ENCODE measurements at regions not wholly inside any gene's neighbourhood (a gene's known extent, or its start where the extent isn't known, plus 50 kb on each side); places are given as distances from the start of the nearest gene placed in this dataset.

DNA sequence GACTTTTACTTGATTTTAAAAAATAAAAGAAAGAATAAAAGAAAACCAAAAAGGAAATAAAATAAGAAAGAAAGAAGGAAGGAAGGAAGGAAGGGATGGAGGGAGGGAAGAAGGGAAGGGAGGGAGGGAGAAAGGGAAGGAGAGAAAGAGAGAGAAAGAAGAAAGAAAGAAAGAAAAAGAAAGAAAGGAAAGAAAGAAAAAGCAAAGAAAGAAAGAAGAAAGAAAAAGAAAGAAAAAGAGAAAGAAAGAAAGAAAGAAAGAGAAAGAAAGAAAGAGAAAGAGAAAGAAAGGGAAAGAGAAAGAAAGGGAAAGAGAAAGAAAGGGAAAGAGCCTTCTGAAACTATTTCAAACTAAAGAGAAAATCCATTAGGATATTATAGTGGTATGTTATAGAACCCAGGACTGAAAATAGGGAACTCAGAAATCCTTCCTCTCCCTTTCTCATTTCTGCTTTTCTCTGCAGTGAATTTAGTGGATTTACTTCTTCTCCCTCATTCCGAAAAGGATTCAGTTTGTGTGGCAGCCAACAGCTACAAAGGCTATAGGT lies 414.7 kb upstream of the CCNG1 start:
- no peak for DNase-seq (ENCODE audit: insufficient read length, low spot score)
- TF ChIP-seq, protein P1, sequence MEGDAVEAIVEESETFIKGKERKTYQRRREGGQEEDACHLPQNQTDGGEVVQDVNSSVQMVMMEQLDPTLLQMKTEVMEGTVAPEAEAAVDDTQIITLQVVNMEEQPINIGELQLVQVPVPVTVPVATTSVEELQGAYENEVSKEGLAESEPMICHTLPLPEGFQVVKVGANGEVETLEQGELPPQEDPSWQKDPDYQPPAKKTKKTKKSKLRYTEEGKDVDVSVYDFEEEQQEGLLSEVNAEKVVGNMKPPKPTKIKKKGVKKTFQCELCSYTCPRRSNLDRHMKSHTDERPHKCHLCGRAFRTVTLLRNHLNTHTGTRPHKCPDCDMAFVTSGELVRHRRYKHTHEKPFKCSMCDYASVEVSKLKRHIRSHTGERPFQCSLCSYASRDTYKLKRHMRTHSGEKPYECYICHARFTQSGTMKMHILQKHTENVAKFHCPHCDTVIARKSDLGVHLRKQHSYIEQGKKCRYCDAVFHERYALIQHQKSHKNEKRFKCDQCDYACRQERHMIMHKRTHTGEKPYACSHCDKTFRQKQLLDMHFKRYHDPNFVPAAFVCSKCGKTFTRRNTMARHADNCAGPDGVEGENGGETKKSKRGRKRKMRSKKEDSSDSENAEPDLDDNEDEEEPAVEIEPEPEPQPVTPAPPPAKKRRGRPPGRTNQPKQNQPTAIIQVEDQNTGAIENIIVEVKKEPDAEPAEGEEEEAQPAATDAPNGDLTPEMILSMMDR (IDR thresholded peaks at IDR 0.05; ENCODE audit: insufficient read depth, missing control alignments) = no peak
- no peak for FAIRE-seq

GRCh38 chr5:163023846-163024245 lies 413.5 kb upstream of the CCNG1 start:
- DNase-seq (ENCODE audit: insufficient read length, low spot score) (no peak), FAIRE-seq (no peak)
- TF ChIP-seq, protein P1 (IDR thresholded peaks at IDR 0.05; ENCODE audit: insufficient read depth, missing control alignments) = no peak

DNA sequence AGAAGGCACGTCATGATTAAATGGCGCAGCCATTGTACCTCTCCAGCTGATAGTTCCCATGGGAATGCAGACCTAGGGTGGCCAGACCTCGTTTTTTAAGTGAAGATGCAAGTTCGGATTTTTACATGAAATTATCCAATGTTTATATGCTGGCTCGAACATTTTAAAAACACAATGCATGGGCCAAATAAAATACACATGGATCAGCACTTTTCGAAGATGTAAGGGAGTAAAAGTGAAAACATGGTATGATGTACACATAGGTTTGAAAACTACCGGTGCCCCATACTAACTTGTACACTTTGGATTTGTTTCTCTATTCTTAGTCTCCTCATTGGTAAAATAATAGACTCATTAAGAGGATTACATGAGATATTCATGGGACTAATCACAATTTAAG lies 412.5 kb upstream of the CCNG1 start:
- no peak for FAIRE-seq
- DNase-seq (ENCODE audit: insufficient read length, low spot score) = no peak
- TF ChIP-seq, protein P1 (IDR thresholded peaks at IDR 0.05; ENCODE audit: insufficient read depth, missing control alignments) = no peak

DNA sequence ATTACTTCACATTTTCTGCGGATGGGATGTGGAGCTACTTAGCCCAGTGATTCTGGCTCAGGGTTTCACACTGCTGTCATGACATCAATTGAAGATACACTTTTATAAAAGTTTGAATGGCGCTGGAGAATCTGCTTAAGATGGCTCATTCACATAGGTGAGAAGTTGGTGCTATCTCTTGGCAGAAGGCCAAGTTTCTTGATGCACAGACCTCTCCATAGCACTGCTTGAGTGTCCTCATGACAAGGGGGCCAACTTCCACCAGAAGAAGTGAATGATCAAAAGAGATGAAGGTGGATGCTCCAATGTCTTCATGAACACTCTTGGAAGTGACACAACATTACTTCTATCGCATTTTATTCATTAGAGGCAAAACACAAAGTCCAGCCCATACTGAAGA lies 403.7 kb upstream of the CCNG1 start:
- TF ChIP-seq, protein P1 (IDR thresholded peaks at IDR 0.05; ENCODE audit: insufficient read depth, missing control alignments) = no peak
- FAIRE-seq (no peak), DNase-seq (ENCODE audit: insufficient read length, low spot score) (no peak)

GRCh38 chr5:163041254-163041653 lies 396.1 kb upstream of the CCNG1 start:
- TF ChIP-seq, protein P1 (IDR thresholded peaks at IDR 0.05; ENCODE audit: insufficient read depth, missing control alignments) = no peak
- no peak for FAIRE-seq

DNA sequence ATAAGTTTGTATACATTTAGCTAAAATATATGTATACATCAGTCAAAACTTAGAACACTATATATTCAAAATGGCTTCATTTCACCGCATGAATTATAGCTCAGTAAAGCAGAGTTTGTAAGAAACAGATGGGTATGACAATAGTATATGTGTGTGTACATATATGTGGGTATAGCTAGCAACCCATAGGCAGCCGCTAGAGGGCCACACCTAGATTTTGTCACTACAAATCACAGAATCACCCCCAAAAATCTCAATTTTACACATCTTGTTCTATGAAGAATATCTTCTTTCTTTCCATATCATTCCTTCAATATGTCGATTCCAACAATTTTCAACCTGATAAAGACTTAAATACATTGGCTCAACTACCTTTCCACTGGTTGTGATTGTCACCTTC lies 357.8 kb upstream of the CCNG1 start:
- FAIRE-seq (no peak), DNase-seq (ENCODE audit: insufficient read length, low spot score) (no peak)
- TF ChIP-seq, protein P1 (IDR thresholded peaks at IDR 0.05; ENCODE audit: insufficient read depth, missing control alignments) = no peak

More at GRCh38 chr5:163041254-163041653, 396.1 kb upstream of the CCNG1 start:
- no peak for DNase-seq (ENCODE audit: insufficient read length, low spot score)

GRCh38 chr5:163089230-163089629 lies 348.2 kb upstream of the CCNG1 start:
- FAIRE-seq (no peak), DNase-seq (ENCODE audit: insufficient read length, low spot score) (no peak)
- TF ChIP-seq, protein P1 (IDR thresholded peaks at IDR 0.05; ENCODE audit: insufficient read depth, missing control alignments) = no peak
